Neural crest cell (in vitro differentiated cells): ENCODE measurements at regions not wholly inside any gene's neighbourhood (a gene's known extent, or its start where the extent isn't known, plus 50 kb on each side); places are given as distances from the start of the nearest gene placed in this dataset.
"Not testable (repeated sequence)": the region's sequence is repeated elsewhere in the genome, so short reads cannot be mapped to it uniquely, and the experiment has no call there.

Source experiments
- DNase-seq: peaks from one replicate; pipeline ENCODE4 v3.0.0; 2021; ENCODE audit warnings: low read depth, mixed read lengths, low spot score
- H3K27ac Mint-ChIP-seq: one replicate; pipeline ENCODE4 v1.8.0; 2021; ENCODE audit warnings: mild to moderate bottlenecking, mixed read lengths; ENCODE audit not compliant: unreplicated experiment
- H3K27me3 Mint-ChIP-seq: 2 replicates; pipeline ENCODE4 v1.8.0; 2021; ENCODE audit warnings: low read depth, mild to moderate bottlenecking, mixed read lengths
- H3K36me3 Mint-ChIP-seq: 2 replicates; pipeline ENCODE4 v1.8.0; 2021; ENCODE audit warnings: low read depth, mild to moderate bottlenecking, mixed read lengths
- H3K4me1 Mint-ChIP-seq: 2 replicates; pipeline ENCODE4 v1.8.0; 2021; ENCODE audit warnings: mixed read lengths
- H3K4me3 Mint-ChIP-seq: one replicate; pipeline ENCODE4 v1.8.0; 2021; ENCODE audit warnings: mild to moderate bottlenecking, mixed read lengths
- H3K9me3 Mint-ChIP-seq: 2 replicates; pipeline ENCODE4 v1.8.0; 2021; ENCODE audit warnings: mixed read lengths
- CTCF ChIP-seq: fragments of 200-600 bp; sonication (generic); conservative IDR thresholded peaks from 2 replicates; pipeline ENCODE4 v1.5.0; 2021; ENCODE audit warnings: antibody characterized with exemption, mild to moderate bottlenecking

GRCh38 chr9:625613-626012, 215.9 kb upstream of the DMRT1 start:
- H3K4me3 Mint-ChIP-seq, result no peak overlapping the region
- DNase-seq, result no peak
- no peaks in the 10 kb centered on the region for H3K27me3 Mint-ChIP-seq
- no peak for TF ChIP-seq CTCF
- peaks cover 5% of the 10 kb centered on the region for H3K4me1 Mint-ChIP-seq
- no peaks in the 10 kb centered on the region for H3K36me3 Mint-ChIP-seq
- H3K9me3 Mint-ChIP-seq, result no peaks in the 10 kb centered on the region
- no peak overlapping the region for H3K27ac Mint-ChIP-seq

GRCh38 chr9:626114-626513, 215.4 kb upstream of the DMRT1 start:
- not testable (repeated sequence) for H3K27ac Mint-ChIP-seq, H3K27me3 Mint-ChIP-seq

GRCh38 chr9:626596-626995, 214.9 kb upstream of the DMRT1 start:
- no peaks in the 10 kb centered on the region for H3K36me3 Mint-ChIP-seq
- no peaks in the 10 kb centered on the region for H3K27me3 Mint-ChIP-seq
- DNase-seq, result no peak
- TF ChIP-seq CTCF, result no peak
- H3K9me3 Mint-ChIP-seq, result no peaks in the 10 kb centered on the region
- H3K27ac Mint-ChIP-seq, result no peak overlapping the region
- peaks cover 5% of the 10 kb centered on the region for H3K4me1 Mint-ChIP-seq
- no peak overlapping the region for H3K4me3 Mint-ChIP-seq

More at GRCh38 chr9:626114-626513, 215.4 kb upstream of the DMRT1 start:
- not testable (repeated sequence) for H3K4me3 Mint-ChIP-seq, DNase-seq, H3K36me3 Mint-ChIP-seq, H3K4me1 Mint-ChIP-seq, H3K9me3 Mint-ChIP-seq

GRCh38 chr9:627336-627970, 214.0 kb upstream of the DMRT1 start:
- no peaks in the 10 kb centered on the region for H3K9me3 Mint-ChIP-seq
- H3K27ac Mint-ChIP-seq, result no peak overlapping the region
- no peaks in the 10 kb centered on the region for H3K36me3 Mint-ChIP-seq
- no peak for TF ChIP-seq CTCF
- no peak for DNase-seq
- no peaks in the 10 kb centered on the region for H3K27me3 Mint-ChIP-seq
- peaks cover 5% of the 10 kb centered on the region for H3K4me1 Mint-ChIP-seq
- no peak overlapping the region for H3K4me3 Mint-ChIP-seq

- TF ChIP-seq CTCF, result no peak
- no peak overlapping the region for H3K4me3 Mint-ChIP-seq
- no peaks in the 10 kb centered on the region for H3K9me3 Mint-ChIP-seq
- no peaks in the 10 kb centered on the region for H3K36me3 Mint-ChIP-seq
- H3K27ac Mint-ChIP-seq, result no peak overlapping the region
- H3K4me1 Mint-ChIP-seq, result peaks cover 5% of the 10 kb centered on the region
- DNase-seq, result no peak
- H3K27me3 Mint-ChIP-seq, result no peaks in the 10 kb centered on the region
These were observed 212.4 kb upstream of the DMRT1 start for GRCh38 chr9:629146-629545.

- Mint-ChIP-seq H3K4me1 (peaks cover 2% of the 10 kb centered on the region), H3K27ac (no peak overlapping the region), H3K9me3 (peaks cover 3% of the 10 kb centered on the region), H3K4me3 (no peak overlapping the region), H3K36me3 (peaks cover 3% of the 10 kb centered on the region), H3K27me3 (no peaks in the 10 kb centered on the region)
- no peak for TF ChIP-seq CTCF
- DNase-seq, result no peak
These were observed 210.7 kb upstream of the DMRT1 start for GRCh38 chr9:630817-631216.
